ENCODE measurements at regions not wholly inside any gene's neighbourhood (a gene's known extent, or its start where the extent isn't known, plus 50 kb on each side); places are given as distances from the start of the nearest gene placed in this dataset.

GRCh38 chr4:167721617-167722486, 370.5 kb upstream of the ANXA10 start:
- H3K4me3 ChIP-seq (ENCODE audit: low read depth, low read length): no peak overlapping the region
- in situ Hi-C loops (cut with HindIII; ENCODE audit: low pct_ligation_motif_present, low sequenced_read_pairs): no loop called here
- TF ChIP-seq CTCF (IDR thresholded peaks at IDR 0.05; ENCODE audit: low read depth, low read length, missing control alignments): no peak
- no peaks in the 10 kb centered on the region for H3K27me3 ChIP-seq (replicated peaks)
- DNase-seq: peak; percentile 2
- no peak overlapping the region for H3K27ac ChIP-seq
- H3K36me3 ChIP-seq (replicated peaks): no peaks in the 10 kb centered on the region

GRCh38 chr4:167722487-167722808, 369.9 kb upstream of the ANXA10 start:
- DNase-seq: no peak
- in situ Hi-C loops (cut with HindIII; ENCODE audit: low pct_ligation_motif_present, low sequenced_read_pairs): no loop called here
- TF ChIP-seq CTCF (IDR thresholded peaks at IDR 0.05; ENCODE audit: low read depth, low read length, missing control alignments): no peak
- no peaks in the 10 kb centered on the region for H3K36me3 ChIP-seq (replicated peaks)
- H3K27ac ChIP-seq: no peak overlapping the region
- H3K27me3 ChIP-seq (replicated peaks): no peaks in the 10 kb centered on the region
- H3K4me3 ChIP-seq (ENCODE audit: low read depth, low read length): no peak overlapping the region

DNA sequence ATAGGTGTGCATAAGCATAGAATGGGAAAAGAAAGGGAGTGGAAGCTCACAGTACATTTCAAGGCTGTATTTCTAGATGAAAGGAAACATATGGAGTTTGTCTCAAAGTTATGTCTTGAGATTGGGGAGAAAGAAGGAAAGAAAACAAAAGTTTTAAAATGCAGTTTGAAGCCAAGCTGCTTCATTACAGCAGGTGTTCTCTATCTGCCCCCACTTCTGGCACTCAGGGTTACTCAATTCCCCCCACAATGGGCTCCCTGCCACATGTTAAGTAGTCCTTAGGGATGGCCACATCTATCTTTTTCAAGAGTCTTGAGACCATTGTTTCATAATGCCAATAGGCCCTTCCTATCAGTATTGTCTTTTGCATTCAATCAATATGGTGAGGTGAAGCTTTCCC, 367.4 kb upstream of the ANXA10 start:
- no peak overlapping the region for H3K27ac ChIP-seq
- H3K4me3 ChIP-seq (ENCODE audit: low read depth, low read length): no peak overlapping the region
- no peaks in the 10 kb centered on the region for H3K36me3 ChIP-seq (replicated peaks)
- H3K27me3 ChIP-seq (replicated peaks): no peaks in the 10 kb centered on the region
- in situ Hi-C loops (cut with HindIII; ENCODE audit: low pct_ligation_motif_present, low sequenced_read_pairs): no loop called here
- DNase-seq: no peak
- TF ChIP-seq CTCF (IDR thresholded peaks at IDR 0.05; ENCODE audit: low read depth, low read length, missing control alignments): no peak

- H3K36me3 ChIP-seq (replicated peaks): no peaks in the 10 kb centered on the region
- H3K27ac ChIP-seq: no peak overlapping the region
- H3K4me3 ChIP-seq (ENCODE audit: low read depth, low read length): no peak overlapping the region
- H3K27me3 ChIP-seq (replicated peaks): no peaks in the 10 kb centered on the region
- no peak for TF ChIP-seq CTCF (IDR thresholded peaks at IDR 0.05; ENCODE audit: low read depth, low read length, missing control alignments)
- no peak for DNase-seq
- in situ Hi-C loops (cut with HindIII; ENCODE audit: low pct_ligation_motif_present, low sequenced_read_pairs): no loop called here
Measured at GRCh38 chr4:167730769-167731168, 361.6 kb upstream of the ANXA10 start.

- Histone ChIP-seq H3K4me3 (ENCODE audit: low read depth, low read length) (no peak overlapping the region), H3K27me3 (replicated peaks) (no peaks in the 10 kb centered on the region), H3K27ac (no peak overlapping the region), H3K36me3 (replicated peaks) (no peaks in the 10 kb centered on the region)
- TF ChIP-seq CTCF (IDR thresholded peaks at IDR 0.05; ENCODE audit: low read depth, low read length, missing control alignments): no peak
- DNase-seq: no peak
- in situ Hi-C loops (cut with HindIII; ENCODE audit: low pct_ligation_motif_present, low sequenced_read_pairs): no loop called here
Measured at GRCh38 chr4:167745024-167745687, 347.2 kb upstream of the ANXA10 start.

All from brain microvascular endothelial cell (primary cell).